Hematopoietic multipotent progenitor cell treated with erythropoietin and hydrocortisone succinate and interleukin-3 and kit ligand, for 6 days (in vitro differentiated cells): ENCODE measurements at regions not wholly inside any gene's neighbourhood (a gene's known extent, or its start where the extent isn't known, plus 50 kb on each side); places are given as distances from the start of the nearest gene placed in this dataset.
"Not testable (repeated sequence)": the region's sequence is repeated elsewhere in the genome, so short reads cannot be mapped to it uniquely, and the experiment has no call there.

ENCODE experiments used
- DNase-seq: peaks from one replicate; pipeline ENCODE4 v3.0.0-alpha.2; 2015

DNA sequence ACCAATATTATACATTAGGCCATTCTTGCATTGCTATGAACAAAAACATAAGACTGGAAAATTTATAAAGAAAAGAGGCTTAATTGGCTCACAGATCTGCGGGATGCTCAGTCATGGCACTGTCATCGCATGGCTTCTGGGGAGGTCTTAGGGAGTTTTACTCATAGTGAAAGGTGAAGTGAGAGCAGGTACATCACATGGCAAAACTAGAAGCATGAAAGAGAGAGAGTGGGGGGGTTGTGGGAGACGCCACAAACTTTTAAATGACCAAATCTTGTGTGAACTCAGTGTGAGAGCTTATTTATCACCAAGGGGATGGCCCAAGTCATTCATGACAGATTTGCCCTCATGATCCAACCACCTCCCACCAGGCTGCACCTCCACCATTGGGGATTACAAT lies 398.3 kb upstream of the EDIL3 start:
- no peak for DNase-seq

DNA sequence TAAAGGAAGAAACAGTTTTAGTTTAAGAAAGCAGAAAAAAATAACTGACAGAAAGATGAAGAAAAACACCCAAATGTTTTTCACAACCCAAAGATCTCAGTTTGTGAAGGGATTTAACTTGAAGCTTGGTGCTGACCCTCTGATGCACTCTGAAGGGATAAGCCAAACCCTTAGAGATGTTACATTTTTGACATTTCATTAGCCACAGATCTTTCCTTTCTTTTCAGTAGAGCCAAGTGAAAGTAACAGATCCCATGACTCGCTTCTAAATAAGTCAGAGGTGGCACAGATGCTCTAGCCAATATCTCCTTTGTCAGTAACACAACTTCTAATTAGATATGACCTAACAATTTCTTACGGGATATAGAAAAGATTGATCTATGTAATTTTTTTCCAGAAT lies 394.5 kb upstream of the EDIL3 start:
- no peak for DNase-seq

DNA sequence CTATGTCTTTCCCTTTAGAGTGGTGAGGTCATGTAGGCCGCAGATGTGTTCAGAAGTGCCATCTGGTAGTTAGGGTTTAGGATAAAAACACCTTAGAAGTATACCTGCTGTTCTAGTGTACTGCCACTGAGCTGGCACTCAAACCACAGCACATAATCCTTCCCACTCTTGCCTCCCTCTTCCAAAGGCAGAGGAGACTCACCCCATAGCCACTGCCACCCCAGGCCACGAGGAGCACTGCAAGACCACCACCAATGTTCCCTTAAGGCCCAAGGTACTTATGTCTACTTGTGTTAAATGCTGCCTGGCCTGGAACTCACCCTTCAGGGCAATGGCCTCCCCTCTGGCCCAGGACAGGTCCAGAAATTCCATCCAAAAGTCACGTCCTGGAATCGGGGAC lies 379.5 kb upstream of the EDIL3 start:
- no peak for DNase-seq

DNA sequence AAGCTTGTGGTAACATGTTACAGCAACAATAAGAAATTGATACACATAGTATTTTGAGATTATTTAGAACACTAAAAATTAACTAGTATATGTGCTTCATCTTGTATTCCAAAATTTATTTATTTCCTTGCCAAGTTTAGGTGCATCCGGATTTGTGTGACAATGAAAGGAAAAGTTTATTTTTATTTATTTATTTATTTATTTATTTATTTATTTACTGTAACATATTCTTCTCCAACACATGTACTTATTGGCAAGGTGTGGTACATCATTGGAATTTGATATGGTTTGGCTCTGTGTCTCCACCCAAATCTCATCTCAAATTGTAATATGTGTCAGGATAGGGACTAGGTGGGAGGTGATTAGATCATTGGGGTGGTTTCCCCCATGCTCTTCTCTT lies 373.3 kb upstream of the EDIL3 start:
- DNase-seq: no peak

DNA sequence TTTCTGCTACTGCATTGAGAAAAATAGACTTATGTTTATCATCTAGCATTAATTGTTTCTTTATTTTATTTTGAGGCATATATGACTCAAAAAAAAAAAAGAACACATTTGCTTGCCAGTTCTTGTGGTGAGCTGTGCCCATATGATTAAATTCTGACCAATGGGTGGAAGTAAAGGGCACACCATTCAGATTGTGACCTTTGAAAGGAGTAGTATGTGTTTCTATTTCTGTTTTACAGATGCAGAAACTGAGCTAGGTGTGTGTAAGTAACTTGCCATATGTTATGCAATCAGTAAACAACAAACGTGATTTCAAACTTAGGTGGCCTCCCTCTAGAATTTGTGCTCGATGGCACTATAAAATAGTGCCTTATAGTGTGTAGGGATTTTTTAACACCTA lies 368.1 kb upstream of the EDIL3 start:
- no peak for DNase-seq

DNA sequence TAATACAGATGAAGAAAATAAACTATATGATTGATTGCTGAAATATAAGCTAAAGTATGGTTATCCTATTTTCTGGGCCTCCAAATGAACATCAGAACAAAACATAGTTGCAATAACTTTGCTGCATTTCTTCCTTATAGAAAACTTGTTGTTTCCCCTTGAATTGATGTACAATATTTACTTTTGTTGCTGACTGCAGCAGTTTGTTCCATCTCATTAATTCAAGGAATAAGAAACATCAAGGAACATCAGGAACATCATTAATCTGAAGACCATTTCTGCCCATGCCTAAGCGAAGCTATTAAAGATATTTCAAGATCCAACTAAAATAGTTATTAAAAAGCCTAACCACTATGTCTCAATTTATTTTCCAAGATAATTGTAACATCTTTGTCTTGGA lies 363.6 kb upstream of the EDIL3 start:
- DNase-seq: no peak

DNA sequence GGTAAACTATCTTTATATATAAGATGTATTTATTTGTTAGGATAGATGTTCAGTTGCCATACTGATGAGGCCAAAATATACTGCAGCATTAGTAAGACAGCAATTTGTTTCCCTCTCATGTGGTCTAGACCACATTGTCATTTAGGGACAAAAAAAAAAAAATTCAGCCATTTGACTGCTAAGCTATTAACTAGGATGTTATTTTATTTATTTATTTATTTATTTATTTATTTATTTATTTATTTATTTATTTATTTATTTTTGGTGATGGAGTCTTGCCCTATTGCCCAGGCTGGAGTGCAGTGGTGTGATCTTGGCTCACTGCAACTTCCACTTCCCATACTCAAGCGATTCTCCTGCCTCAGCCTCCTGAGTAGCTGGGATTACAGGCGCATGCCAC lies 361.6 kb upstream of the EDIL3 start:
- DNase-seq: not testable (repeated sequence)

DNA sequence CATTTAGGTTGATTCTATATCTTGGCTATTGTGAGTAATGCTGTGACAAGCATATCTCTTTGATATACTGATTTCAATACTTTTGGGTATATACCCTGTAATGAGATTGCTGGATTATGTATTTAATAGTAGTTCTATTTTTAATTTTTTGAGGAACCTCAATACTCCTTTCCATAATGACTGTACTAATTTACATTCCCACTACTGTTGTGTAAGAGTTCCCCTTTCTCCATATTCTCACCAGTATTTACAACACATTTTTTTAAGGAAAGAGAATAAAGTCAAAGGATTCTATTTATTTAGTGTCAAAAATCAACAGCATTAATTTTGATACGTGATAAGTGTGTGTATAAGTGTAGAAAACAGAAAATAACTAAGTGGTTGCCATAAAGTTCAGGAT lies 356.4 kb upstream of the EDIL3 start:
- no peak for DNase-seq

DNA sequence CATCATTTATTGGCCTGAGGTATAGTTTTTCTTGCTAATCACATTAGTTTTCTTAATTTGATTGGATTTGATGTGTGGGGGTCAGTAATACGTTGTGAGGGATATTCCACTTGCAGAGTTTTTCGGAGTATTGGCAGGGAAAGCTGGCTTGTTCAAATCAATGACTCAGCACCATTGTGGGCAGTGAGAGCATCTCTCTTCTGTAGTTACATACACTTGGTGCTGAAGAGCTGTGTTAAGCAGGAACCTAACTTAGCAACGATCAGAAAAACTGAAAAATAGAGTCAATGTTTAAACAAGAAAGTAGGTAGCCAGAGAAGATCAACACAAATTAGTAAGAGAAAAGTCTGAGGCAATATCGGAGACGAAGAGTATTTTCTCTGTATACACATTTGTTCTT lies 344.6 kb upstream of the EDIL3 start:
- DNase-seq: peak; percentile 7

DNA sequence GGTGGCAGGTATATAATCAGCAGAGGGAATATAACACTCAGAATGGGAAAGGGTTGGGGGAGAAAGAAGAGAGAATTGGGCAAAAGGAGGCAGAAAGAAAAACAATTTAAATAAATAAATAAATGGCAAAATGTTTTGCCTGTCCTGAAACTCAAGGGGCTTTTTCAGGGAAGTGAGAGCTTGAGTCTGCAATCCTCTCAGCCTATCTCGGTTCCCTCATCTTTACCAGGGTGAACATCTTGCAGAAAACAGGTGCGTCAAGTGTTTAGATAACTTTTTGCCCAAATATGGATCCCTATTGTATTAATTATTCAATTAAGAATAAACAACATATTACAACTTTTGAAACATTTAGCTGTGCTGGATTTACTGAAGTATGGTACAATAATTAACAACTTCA lies 343.0 kb upstream of the EDIL3 start:
- no peak for DNase-seq

DNA sequence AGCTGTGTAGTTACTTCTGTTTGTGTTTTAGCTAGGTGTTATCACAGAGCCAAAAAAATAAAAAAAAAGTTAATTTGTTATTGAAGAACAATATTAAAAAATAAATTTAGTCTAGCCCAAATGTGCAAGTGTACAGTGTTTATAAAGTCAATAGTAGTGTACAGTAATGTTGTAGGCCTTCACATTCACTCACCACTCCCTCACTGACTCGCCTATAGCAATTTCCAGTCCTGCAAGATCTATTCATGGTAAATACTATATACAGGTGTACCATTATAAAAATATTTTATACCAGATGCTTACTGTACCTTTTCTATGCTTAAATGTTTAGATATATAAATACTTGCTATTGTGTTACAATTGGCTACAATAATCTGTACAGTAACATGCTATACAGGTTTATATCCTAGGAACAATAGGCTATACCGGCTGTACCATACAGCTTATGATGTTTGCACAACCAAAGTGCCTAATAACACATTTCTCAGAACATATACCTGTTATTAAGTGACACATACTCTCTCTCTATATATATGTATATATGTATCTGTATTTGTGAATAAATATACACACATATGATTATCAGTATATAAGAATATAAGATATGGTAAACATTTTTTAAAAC lies 341.4 kb upstream of the EDIL3 start:
- no peak for DNase-seq

DNA sequence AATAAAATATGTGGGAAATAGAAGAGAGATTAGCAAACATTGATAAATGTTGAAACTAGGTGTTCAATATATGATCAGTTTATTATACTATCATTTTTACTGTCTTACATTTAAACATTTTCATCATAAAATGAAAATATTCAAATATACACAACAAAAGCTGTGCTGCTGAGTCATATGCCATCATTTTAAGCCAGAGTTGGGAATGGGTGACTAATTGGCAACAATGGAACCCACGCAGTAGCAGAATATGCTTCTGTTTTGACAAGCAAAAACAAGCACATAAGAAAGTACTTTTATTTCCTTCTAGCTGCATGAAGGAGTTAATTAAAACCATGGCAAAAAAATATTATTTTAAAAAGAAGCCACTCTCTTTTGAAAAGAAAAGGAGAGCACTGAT lies 340.0 kb upstream of the EDIL3 start:
- no peak for DNase-seq

DNA sequence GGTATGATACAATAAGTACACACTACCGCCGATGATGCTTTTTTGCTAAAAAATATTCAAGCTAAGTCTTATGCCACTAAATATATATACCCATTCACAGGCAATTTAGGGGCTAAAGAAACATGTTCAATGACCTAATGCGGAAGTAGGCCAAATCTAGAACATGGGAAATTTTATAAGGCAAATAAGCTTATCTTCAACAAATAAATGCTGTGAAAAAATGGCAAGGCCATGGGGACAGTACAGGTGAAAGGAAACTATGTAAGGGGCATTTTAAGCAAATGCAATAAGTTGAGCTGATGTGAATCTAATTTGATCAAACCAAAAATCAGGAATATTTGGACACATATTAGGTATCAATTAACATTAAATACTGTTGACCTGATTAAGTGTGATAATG lies 339.5 kb upstream of the EDIL3 start:
- DNase-seq: no peak

DNA sequence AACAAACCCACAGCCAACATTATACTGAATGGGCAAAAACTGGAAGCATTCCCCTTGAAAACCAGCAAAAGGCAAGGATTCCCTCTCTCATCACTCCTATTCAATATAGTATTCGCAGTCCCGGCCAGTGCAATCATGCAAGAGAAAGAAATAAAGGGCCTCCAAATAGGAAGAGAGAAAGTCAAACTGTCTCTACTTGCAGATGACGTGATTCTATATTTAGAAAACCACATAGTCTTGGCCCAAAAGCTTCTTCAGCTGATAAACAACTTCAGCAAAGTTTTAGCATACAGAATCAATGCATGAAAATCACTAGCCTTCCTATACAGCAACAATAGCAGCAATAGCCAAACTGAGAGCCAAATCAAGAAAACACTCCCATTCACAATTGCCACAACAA lies 333.7 kb upstream of the EDIL3 start:
- no peak for DNase-seq

DNA sequence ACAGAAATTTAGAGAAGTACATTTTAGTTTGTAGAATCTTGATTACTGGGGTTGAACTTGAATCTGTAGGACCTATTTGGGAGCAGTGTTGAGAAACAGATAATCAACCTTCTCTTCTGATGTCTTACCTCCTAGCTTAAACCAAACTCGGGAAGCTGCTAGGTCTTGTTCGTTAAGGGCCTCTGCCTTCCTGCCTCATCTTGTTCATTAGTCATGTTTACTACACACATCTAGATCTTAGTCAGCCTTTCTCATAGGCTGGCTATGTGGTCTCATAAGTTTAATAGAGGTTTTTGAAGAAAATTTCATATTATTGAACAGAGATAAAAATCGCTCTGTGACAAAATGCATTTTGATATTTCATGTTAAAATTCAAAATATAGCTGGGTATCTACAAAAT lies 331.0 kb upstream of the EDIL3 start:
- DNase-seq: no peak

DNA sequence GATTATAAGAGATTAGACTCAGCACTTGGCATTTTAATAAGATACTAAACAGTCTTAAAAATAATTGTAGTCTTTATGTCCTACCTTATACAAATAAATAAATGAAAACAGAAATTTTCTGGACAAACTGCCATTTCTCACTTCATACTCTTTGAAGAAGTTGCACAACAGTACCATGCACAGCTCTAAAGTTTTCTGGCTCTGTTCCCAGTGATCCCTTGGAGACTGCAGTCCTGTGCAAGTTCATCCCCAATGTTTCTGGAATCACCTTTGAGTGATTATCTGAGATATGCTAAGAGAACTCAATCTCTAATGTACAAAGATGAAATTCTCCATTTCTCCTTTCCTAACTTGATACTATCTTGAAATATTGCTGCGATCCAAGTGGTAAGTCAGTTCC lies 330.4 kb upstream of the EDIL3 start:
- DNase-seq: no peak

DNA sequence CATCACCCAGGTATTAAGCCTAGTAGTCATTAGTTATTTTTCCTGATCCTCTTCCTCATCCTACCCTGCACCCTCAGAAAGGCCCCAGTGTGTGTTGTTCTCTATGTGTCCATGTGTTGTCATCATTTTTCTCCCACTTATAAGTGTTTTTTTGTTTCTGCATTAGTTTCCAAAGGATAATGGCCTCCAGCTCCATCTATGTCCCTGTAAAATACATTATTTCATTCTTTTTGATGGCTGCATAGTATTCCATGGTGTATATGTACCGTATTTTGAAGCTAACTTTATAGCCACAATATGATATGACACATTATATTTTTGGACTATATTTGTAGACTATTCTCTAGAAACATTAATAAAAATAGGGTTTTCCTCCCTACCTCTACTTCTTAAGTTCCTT lies 324.4 kb upstream of the EDIL3 start:
- DNase-seq: no peak

DNA sequence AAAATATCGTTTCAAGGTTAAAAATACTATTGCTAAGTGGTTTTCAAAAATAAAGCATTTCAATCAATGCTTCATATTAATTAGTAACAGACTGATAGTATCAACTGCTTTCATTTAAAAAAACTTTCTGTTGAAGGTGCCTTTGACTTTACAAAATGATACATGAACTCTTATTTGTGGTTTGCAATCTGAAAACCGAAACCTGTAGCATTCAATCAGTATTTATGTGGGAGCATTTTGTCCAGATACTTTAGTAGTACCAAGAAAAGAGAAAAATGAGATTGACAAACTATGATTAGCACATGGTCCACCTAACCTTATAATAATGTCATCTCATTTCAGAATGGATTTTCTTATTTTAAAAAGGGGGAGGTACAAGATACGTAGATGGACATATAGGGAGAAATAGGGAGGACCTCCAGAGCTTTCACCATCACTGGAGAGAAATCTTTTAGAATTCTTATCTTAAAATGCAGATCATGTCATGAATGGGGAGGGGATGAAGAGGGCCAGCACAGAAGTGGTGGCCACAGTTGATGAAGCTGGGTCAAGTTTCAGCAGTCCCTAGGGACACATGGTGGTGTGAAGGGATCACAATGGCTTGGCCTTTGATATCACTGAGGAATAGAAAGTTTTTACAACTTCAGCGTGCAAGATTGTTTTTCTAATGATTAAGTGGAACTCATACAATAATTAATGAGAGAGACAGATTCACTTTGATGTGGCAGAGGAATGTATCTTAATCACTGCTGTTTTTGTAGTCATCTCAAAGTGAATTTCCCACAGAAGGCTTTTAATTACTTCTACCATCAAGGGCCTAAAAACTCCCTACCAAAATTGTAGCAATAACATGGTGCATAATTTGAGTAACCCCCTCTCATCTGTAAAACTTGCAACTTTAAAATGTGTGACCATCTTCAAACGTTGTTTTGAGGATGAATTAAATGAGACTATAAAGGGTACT lies 322.3 kb upstream of the EDIL3 start:
- DNase-seq: no peak

DNA sequence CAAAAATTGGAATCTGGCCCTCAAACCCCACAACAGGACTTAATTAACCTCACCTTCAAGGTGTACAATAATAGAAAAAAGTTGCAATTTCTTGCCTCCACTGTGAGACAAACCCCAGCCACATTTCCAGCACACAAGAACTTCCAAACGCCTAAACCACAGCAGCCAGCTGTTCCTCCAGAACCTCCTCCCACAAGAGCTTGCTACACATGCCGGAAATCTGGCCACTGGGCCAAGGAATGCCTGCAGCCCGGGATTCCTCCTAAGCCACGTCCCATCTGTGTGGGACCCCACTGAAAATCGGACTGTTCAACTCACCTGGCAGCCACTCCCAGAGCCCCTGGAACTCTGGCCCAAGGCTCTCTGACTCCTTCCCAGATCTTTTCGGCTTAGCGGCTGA lies 315.9 kb upstream of the EDIL3 start:
- not testable (repeated sequence) for DNase-seq

DNA sequence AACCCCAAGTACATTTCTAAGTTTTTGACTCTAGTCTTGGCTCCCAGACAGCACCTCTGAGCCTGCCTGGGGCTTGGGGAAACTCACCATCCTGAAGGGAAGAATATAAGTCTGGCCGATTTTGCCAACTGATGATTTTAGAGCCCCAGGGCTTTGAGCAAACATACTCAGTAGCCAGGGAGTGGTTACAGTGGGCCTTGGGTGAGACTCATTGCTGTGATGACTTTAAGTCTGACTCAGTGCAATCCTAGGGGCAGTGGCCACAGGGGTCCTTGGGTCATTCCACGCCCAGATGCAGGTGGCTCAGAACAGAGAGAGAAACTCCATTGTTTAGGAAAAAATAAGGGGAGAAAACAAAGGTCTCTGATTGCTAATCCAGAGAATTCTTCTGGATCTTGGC lies 312.0 kb upstream of the EDIL3 start:
- no peak for DNase-seq

DNA sequence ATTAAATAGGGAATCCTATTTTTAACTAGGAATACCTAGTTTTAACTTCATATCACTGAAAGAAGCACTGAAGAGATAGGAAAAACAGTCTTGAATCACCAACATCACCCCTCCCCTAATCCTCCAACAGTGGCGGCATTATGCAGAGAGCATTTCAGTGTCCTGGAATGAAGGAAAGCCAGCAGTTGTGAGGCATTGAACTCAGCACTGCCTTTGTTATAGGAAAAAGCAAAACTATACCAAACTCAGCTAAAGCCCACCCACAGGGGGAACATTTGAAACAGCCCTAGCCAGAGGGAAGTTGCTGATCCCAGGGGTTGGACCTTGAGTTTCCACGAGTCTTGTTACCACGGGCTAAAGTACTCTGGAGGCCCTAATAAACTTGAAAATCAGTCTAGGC lies 310.6 kb upstream of the EDIL3 start:
- no peak for DNase-seq

DNA sequence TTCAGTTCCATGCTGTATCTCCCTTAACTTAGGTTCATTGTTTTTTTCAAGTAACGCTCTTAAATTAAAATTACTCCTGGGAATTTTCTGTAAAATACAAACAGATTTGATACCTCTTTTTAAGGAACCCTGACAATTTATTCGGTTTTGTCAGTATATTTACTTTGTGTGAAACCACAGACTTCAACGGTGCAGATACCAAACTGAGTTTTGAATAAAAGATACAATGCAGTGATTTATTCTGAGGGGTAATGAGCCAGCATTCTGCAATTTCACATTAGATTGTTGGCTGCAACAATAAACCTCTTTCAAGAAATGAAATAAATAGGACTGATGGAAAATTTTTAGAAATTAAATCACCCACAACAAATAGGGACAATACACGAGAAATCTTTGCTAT lies 308.6 kb upstream of the EDIL3 start:
- no peak for DNase-seq

DNA sequence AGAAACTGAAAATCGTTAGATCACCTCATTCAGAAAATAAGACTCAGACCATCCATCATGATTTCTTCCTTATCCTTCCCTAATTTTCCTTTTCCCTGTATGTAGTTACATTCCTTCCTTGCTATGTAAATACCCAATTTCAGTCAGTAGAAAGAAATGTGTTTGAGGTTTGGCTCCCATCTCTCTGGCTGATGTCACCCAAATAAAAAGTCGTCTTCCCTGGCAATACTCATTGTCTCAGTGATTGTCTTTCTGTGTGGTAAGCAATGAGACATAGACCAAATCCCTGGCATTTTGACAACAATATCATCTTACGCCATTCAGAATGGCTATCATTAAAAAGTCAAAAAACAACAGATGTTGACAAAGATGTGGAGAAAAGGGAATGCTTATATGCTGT lies 303.9 kb upstream of the EDIL3 start:
- no peak for DNase-seq

DNA sequence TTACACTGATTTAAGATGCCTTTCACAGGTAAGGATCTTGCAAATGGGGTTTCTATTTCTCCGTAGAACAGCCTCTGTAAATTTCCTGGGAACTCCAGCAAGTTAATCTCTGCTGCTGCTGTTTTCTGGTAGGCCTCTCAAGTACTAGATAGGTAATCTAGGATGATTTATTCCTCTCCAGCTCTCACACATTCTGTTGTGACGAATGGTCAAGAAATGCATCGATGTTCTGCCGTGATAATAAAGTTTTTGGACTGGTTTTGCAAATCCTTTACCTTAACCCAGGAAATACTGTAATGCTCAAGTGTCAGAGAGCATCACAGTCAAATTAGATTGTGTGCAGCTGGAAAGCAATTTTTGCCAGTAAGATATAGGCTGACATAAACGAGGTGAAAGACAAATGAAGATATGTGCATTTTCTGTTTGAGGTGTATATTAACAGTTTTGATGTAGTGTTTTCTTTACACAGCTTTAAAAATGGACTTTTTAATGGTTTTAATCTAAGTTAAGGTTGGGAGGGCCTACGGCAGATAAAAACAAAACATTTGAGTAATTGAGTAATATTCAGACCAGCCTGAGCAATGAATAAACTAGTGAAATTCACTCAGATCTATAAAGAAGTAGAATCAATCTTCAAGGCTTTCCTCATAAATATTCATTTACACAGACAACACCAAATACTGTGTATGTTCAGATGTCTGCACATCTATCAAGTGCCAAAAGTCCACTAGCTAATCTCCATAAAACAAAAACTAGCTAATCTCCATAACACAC lies 300.6 kb upstream of the EDIL3 start:
- no peak for DNase-seq
